Gastroesophageal sphincter (tissue), 4 donors: ENCODE measurements at regions not wholly inside any gene's neighbourhood (a gene's known extent, or its start where the extent isn't known, plus 50 kb on each side); places are given as distances from the start of the nearest gene placed in this dataset.

Experiments
- ATAC-seq: fragments of 150-250 bp; one replicate; pipeline ENCODE4 v1.9.1; 2016; ENCODE audit warnings: mild to moderate bottlenecking, moderate library complexity
- H3K27ac ChIP-seq, 4 donors: fragments of 200-600 bp; sonication (generic) in 3 of 4; 1 replicate in 3 of 4; 2 replicates in 1 of 4; pipeline ENCODE4 v1.5.1; 2016 to 2019
- H3K27me3 ChIP-seq: fragments of 200-600 bp; sonication (generic); one replicate; pipeline ENCODE4 v1.5.1; 2019
- H3K36me3 ChIP-seq, 2 donors: fragments of 200-600 bp; sonication (generic); one replicate each; pipeline ENCODE4 v1.5.1; 2019; ENCODE audit warnings: control low read depth in 1 of 2
- H3K4me1 ChIP-seq, 3 donors: fragments of 200-600 bp; sonication (generic); 1 replicate in 2 of 3; 2 replicates in 1 of 3; pipeline ENCODE4 v1.5.1; 2016 to 2019; ENCODE audit warnings: control low read depth in 2 of 3
- H3K4me3 ChIP-seq, 2 donors: fragments of 200-600 bp; sonication (generic); one replicate each; pipeline ENCODE4 v1.5.1; 2019; ENCODE audit warnings: mild to moderate bottlenecking in 1 of 2, moderate library complexity in 1 of 2
- H3K9me3 ChIP-seq, 3 donors: fragments of 200-600 bp; sonication (generic); one replicate each; pipeline ENCODE4 v1.5.1; 2017 to 2019; ENCODE audit warnings: control low read depth in 2 of 3
- EP300 ChIP-seq: sonication (generic); formaldehyde crosslinking; IDR thresholded peaks from one replicate; pipeline ENCODE4 v1.6.1; 2017; ENCODE audit warnings: antibody characterized with exemption, mild to moderate bottlenecking
- POLR2A ChIP-seq, 2 donors: fragments of 450-650 bp; IDR thresholded peaks; one replicate each; pipeline ENCODE4 v1.6.1; 2017; ENCODE audit warnings: antibody characterized with exemption in 2 of 2, mild to moderate bottlenecking in 2 of 2, moderate library complexity in 1 of 2
- POLR2AphosphoS5 ChIP-seq: sonication (generic); formaldehyde crosslinking; IDR thresholded peaks from one replicate; pipeline ENCODE4 v1.6.1; 2017; ENCODE audit warnings: antibody characterized with exemption
- WGBS, 2 donors: methylation state at CpG; one replicate each; pipeline ENCODE4 v1.1.5; 2018; ENCODE audit warnings: low coverage in 1 of 2; 5-methylcytosine and 5-hydroxymethylcytosine counted together
- TF ChIP-seq, protein P1 (sequence below), 4 experiments: fragments of 200-600 bp in 2 of 4; fragments of 450-650 bp in 2 of 4; sonication (generic) in 1 of 4; IDR thresholded peaks; one replicate each; pipeline ENCODE4 v1.5.1; 2017 to 2019; ENCODE audit warnings: antibody characterized with exemption in 4 of 4, mild to moderate bottlenecking in 2 of 4, moderate library complexity in 2 of 4

DNA sequence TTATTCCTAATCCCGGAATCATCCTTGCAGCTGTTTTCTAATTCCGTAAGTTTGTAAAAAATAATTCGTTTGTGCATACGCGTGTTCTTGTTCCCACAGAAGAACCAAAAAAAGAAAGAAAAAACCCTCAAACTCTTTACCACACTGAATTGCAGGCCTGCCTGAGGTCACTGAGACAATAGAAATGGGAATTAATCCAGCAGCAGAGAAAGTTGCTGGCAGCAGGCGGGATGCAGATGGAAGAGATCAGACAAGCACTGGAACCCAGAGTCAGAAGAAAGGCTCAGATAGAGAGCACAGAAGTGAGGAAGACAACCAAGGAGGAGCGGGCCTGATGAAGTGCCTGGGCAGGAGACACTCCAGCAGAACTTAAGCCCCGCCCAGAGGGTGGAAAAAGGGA lies 141.5 kb upstream of the VWC2 start:
- no peak for TF ChIP-seq POLR2AphosphoS5
- no peak for ATAC-seq
- H3K4me3 ChIP-seq = no peak overlapping the region
- H3K4me1 ChIP-seq = no peaks in the 10 kb centered on the region
- H3K36me3 ChIP-seq = no peaks in the 10 kb centered on the region
- no peaks in the 10 kb centered on the region for H3K27me3 ChIP-seq
- no peaks in the 10 kb centered on the region for H3K9me3 ChIP-seq
- H3K27ac ChIP-seq = no peak overlapping the region
- 51 to 69% methylated on average over 2 to 7 of the region's 8 CpGs for WGBS, 2 donors

DNA sequence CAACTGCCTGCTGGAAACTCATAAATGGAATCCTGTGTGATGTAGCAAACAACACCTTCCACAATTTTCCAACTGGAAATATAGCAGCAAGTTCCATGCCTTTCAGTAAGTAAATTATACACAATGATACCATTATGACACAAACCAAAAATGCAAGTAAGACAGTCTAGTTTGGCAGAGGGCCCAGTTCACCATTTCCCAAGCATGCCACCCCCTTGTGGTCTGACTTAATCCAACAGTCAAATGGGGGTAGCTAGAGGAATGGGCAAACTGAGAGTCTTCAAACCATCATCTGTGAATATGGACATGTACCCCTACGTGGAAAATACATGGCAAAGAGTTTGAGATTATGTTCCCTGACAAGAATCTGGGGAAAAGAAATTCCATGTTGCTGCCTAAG lies 137.6 kb upstream of the VWC2 start:
- H3K4me3 ChIP-seq = no peak overlapping the region
- no peaks in the 10 kb centered on the region for H3K4me1 ChIP-seq
- no peak overlapping the region for H3K27ac ChIP-seq
- WGBS, 2 donors = 40% methylated on average over 1 of the region's 1 CpG; no CpG with 5 or more reads in 1 of the 2 donors
- no peaks in the 10 kb centered on the region for H3K36me3 ChIP-seq
- no peaks in the 10 kb centered on the region for H3K9me3 ChIP-seq
- H3K27me3 ChIP-seq = no peaks in the 10 kb centered on the region
- TF ChIP-seq POLR2AphosphoS5 = no peak
- no peak for TF ChIP-seq EP300
- TF ChIP-seq POLR2A (IDR thresholded peaks at IDR 0.05) = no peak
- TF ChIP-seq, protein P1, sequence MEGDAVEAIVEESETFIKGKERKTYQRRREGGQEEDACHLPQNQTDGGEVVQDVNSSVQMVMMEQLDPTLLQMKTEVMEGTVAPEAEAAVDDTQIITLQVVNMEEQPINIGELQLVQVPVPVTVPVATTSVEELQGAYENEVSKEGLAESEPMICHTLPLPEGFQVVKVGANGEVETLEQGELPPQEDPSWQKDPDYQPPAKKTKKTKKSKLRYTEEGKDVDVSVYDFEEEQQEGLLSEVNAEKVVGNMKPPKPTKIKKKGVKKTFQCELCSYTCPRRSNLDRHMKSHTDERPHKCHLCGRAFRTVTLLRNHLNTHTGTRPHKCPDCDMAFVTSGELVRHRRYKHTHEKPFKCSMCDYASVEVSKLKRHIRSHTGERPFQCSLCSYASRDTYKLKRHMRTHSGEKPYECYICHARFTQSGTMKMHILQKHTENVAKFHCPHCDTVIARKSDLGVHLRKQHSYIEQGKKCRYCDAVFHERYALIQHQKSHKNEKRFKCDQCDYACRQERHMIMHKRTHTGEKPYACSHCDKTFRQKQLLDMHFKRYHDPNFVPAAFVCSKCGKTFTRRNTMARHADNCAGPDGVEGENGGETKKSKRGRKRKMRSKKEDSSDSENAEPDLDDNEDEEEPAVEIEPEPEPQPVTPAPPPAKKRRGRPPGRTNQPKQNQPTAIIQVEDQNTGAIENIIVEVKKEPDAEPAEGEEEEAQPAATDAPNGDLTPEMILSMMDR (IDR thresholded peaks at IDR 0.05) = no peak
- ATAC-seq = no peak

DNA sequence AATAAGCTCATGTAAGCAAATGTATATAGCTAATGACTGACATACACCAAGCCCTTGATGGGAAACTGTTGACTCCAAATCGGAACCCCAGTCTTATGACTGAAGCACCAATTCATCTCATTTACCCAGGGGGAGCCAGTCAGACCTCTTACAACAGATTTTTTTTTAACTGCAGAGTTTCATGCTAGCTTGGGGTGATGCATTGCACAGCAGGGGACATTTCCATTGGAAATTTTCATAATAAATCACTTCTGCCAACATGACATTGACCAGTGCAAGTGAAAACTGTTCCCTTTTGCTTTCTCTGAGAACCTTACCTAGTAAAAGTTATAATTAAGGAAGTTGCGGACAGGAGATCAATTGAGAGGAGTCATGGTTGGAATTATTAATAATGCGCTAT lies 137.0 kb upstream of the VWC2 start:
- Histone ChIP-seq H3K4me1 (no peaks in the 10 kb centered on the region), H3K27me3 (no peaks in the 10 kb centered on the region), H3K36me3 (no peaks in the 10 kb centered on the region), H3K4me3 (no peak overlapping the region), H3K27ac (no peak overlapping the region), H3K9me3 (no peaks in the 10 kb centered on the region)
- no peak for TF ChIP-seq EP300
- no peak for TF ChIP-seq POLR2A (IDR thresholded peaks at IDR 0.05)
- TF ChIP-seq, protein P1 (IDR thresholded peaks at IDR 0.05) = no peak
- no peak for TF ChIP-seq POLR2AphosphoS5
- no peak for ATAC-seq
- 86 to 89% methylated on average over 1 to 3 of the region's 3 CpGs for WGBS, 2 donors

DNA sequence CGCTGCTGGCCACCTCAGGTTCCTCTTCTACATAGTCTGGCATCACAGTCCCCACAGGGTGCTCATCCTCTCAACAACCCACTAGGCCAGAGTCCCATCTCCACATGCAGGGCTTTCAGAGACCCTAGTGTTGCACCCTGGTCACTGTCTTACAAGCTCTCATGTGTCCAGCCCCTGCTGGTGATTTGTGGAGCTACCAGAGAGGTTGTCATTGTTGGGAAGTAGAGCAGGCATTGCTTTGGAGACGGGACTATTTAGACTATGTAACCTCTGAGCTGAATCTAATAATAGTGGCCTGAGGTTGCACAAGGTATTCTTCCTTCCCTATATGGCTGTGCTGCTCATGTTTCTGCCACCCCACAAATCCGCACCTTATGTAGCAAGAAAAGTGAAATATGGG lies 135.3 kb upstream of the VWC2 start:
- H3K9me3 ChIP-seq = no peaks in the 10 kb centered on the region
- H3K4me3 ChIP-seq = no peak overlapping the region
- no peaks in the 10 kb centered on the region for H3K27me3 ChIP-seq
- TF ChIP-seq POLR2A (IDR thresholded peaks at IDR 0.05) (no peak), POLR2AphosphoS5 (no peak), EP300 (no peak)
- TF ChIP-seq, protein P1 (IDR thresholded peaks at IDR 0.05) = no peak
- 17 to 58% methylated on average over 1 to 2 of the region's 3 CpGs for whole genome bisulfite sequencing, 2 donors
- no peak overlapping the region for H3K27ac ChIP-seq
- no peaks in the 10 kb centered on the region for H3K4me1 ChIP-seq
- no peaks in the 10 kb centered on the region for H3K36me3 ChIP-seq
- ATAC-seq = no peak

DNA sequence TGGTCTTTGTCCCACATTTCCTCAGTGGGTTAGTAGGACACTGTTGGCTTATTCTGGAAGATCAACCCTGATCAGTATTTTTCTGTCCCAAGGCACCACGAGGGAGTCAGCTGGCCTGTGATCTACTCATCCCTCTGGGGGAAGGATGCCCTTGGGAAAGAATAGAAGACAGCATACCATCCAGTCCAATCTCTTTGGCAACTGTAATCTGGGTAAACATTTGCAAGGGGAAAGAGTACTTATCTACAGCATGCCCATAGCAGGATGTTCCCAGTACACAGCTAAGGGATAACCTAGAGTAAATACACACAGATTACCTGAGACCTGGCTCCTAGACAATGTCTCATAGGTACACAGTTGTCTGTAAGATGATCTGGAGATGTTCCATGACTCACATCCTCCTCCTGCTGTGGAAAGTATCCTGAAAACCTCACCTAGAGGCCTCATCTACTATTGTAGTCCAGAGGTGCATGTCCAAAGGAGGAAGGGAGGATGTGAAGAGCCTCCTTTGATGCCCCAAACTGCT lies 134.3 kb upstream of the VWC2 start:
- no peak for ATAC-seq
- H3K9me3 ChIP-seq = no peaks in the 10 kb centered on the region
- no peak overlapping the region for H3K4me3 ChIP-seq
- TF ChIP-seq POLR2AphosphoS5 (no peak), EP300 (no peak), POLR2A (IDR thresholded peaks at IDR 0.05) (no peak)
- TF ChIP-seq, protein P1 (IDR thresholded peaks at IDR 0.05) = no peak
- H3K27me3 ChIP-seq = no peaks in the 10 kb centered on the region
- no peak overlapping the region for H3K27ac ChIP-seq
- WGBS, 2 donors = 38% methylated on average over 1 of the region's 1 CpG; no CpG with 5 or more reads in 1 of the 2 donors
- H3K36me3 ChIP-seq = no peaks in the 10 kb centered on the region
- H3K4me1 ChIP-seq = no peaks in the 10 kb centered on the region
